ENCODE measurements at regions not wholly inside any gene's neighbourhood (a gene's known extent, or its start where the extent isn't known, plus 50 kb on each side); places are given as distances from the start of the nearest gene placed in this dataset.
A peak's percentile ranks its signal among the peaks of the same experiment; 100 is the strongest.

DNA sequence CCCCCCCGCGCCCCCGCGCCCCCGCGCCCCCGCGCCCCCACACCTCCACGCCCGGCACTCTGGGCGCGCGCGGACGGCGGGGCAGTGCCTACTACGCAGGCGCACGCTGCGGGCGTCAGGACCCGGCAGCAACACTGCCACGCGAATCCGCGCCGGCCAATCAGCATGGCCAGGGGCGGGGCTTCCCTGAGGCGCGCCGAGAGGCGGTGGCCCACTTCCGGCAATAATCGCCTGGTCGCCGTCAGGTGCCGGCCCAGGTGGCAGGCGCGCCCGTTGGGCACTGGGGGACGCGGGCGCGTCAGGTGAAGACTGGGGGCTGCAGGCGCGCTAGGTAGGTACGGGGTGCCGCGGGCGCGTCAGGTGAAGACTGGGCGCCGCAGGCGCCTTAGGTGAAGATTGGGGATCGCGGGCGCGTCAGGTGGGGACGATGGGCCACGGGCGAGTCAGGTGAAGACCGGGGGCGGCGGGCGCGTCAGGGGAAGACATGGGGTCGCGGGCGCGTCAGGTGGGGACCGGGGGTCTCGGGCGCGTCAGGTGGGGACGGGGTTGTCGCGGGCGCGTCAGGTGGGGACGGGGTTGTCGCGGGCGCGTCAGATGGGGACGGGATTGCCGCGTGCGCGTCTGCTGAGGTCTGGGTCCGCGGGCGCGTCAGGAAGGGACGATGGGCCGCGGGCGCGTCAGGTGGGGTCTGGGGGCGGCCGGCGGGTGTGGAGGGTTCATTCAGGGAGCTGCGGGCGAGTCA lies 219.1 kb downstream of the RTP5 start (continued):
- TF ChIP-seq, protein P1, sequence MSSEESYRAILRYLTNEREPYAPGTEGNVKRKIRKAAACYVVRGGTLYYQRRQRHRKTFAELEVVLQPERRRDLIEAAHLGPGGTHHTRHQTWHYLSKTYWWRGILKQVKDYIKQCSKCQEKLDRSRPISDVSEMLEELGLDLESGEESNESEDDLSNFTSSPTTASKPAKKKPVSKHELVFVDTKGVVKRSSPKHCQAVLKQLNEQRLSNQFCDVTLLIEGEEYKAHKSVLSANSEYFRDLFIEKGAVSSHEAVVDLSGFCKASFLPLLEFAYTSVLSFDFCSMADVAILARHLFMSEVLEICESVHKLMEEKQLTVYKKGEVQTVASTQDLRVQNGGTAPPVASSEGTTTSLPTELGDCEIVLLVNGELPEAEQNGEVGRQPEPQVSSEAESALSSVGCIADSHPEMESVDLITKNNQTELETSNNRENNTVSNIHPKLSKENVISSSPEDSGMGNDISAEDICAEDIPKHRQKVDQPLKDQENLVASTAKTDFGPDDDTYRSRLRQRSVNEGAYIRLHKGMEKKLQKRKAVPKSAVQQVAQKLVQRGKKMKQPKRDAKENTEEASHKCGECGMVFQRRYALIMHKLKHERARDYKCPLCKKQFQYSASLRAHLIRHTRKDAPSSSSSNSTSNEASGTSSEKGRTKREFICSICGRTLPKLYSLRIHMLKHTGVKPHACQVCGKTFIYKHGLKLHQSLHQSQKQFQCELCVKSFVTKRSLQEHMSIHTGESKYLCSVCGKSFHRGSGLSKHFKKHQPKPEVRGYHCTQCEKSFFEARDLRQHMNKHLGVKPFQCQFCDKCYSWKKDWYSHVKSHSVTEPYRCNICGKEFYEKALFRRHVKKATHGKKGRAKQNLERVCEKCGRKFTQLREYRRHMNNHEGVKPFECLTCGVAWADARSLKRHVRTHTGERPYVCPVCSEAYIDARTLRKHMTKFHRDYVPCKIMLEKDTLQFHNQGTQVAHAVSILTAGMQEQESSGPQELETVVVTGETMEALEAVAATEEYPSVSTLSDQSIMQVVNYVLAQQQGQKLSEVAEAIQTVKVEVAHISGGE (CRISPR knock-in tag; IDR thresholded peaks at IDR 0.05) = no peak
- TF ChIP-seq CBFB (IDR thresholded peaks at IDR 0.05; ENCODE audit: low read depth) (no peak), NFYA (IDR thresholded peaks at IDR 0.05; ENCODE audit: borderline replicate concordance, low read depth, low read length) (no peak), KDM1A (IDR thresholded peaks at IDR 0.05; ENCODE audit: borderline replicate concordance) (no peak), POU2F2 (IDR thresholded peaks at IDR 0.05; ENCODE audit: borderline replicate concordance, low read depth, low read length) (0 out of 3 replicates have a peak, but pooled peaks have one; percentile 22), TAF1 (IDR thresholded peaks at IDR 0.05; ENCODE audit: borderline replicate concordance, low read depth, low read length) (peak; percentile 43; the same call in 1 of the 2 replicates), HDGF (IDR thresholded peaks at IDR 0.05) (no peak), KLF5 (IDR thresholded peaks at IDR 0.05; ENCODE audit: partially characterized antibody) (no peak), SUPT20H (IDR thresholded peaks at IDR 0.05; ENCODE audit: borderline replicate concordance, control insufficient read depth, low read depth, low read length) (no peak), CREB1 (IDR thresholded peaks at IDR 0.05; ENCODE audit: low read depth) (peak; percentile 75), CBX5 (IDR thresholded peaks at IDR 0.05; ENCODE audit: low read depth) (no peak), MYC (IDR thresholded peaks at IDR 0.05; ENCODE audit: insufficient read depth, insufficient read length, insufficient replicate concordance, low read length, severe bottlenecking) (no peak), FOS (IDR thresholded peaks at IDR 0.05; ENCODE audit: borderline replicate concordance, extremely low read depth, insufficient read length) (no peak), KAT2A (conservative IDR thresholded peaks at IDR 0.05; ENCODE audit: control insufficient read depth, low read depth, low read length) (no peak), MEF2A (IDR thresholded peaks at IDR 0.05; ENCODE audit: insufficient read depth, low read depth, low read length) (no peak), ZNF24 (IDR thresholded peaks at IDR 0.05) (no peak)
- TF ChIP-seq, protein P2, sequence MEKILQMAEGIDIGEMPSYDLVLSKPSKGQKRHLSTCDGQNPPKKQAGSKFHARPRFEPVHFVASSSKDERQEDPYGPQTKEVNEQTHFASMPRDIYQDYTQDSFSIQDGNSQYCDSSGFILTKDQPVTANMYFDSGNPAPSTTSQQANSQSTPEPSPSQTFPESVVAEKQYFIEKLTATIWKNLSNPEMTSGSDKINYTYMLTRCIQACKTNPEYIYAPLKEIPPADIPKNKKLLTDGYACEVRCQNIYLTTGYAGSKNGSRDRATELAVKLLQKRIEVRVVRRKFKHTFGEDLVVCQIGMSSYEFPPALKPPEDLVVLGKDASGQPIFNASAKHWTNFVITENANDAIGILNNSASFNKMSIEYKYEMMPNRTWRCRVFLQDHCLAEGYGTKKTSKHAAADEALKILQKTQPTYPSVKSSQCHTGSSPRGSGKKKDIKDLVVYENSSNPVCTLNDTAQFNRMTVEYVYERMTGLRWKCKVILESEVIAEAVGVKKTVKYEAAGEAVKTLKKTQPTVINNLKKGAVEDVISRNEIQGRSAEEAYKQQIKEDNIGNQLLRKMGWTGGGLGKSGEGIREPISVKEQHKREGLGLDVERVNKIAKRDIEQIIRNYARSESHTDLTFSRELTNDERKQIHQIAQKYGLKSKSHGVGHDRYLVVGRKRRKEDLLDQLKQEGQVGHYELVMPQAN (conservative IDR thresholded peaks at IDR 0.05) = peak; percentile 95
- TF ChIP-seq, protein P3, sequence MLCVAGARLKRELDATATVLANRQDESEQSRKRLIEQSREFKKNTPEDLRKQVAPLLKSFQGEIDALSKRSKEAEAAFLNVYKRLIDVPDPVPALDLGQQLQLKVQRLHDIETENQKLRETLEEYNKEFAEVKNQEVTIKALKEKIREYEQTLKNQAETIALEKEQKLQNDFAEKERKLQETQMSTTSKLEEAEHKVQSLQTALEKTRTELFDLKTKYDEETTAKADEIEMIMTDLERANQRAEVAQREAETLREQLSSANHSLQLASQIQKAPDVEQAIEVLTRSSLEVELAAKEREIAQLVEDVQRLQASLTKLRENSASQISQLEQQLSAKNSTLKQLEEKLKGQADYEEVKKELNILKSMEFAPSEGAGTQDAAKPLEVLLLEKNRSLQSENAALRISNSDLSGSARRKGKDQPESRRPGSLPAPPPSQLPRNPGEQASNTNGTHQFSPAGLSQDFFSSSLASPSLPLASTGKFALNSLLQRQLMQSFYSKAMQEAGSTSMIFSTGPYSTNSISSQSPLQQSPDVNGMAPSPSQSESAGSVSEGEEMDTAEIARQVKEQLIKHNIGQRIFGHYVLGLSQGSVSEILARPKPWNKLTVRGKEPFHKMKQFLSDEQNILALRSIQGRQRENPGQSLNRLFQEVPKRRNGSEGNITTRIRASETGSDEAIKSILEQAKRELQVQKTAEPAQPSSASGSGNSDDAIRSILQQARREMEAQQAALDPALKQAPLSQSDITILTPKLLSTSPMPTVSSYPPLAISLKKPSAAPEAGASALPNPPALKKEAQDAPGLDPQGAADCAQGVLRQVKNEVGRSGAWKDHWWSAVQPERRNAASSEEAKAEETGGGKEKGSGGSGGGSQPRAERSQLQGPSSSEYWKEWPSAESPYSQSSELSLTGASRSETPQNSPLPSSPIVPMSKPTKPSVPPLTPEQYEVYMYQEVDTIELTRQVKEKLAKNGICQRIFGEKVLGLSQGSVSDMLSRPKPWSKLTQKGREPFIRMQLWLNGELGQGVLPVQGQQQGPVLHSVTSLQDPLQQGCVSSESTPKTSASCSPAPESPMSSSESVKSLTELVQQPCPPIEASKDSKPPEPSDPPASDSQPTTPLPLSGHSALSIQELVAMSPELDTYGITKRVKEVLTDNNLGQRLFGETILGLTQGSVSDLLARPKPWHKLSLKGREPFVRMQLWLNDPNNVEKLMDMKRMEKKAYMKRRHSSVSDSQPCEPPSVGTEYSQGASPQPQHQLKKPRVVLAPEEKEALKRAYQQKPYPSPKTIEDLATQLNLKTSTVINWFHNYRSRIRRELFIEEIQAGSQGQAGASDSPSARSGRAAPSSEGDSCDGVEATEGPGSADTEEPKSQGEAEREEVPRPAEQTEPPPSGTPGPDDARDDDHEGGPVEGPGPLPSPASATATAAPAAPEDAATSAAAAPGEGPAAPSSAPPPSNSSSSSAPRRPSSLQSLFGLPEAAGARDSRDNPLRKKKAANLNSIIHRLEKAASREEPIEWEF (IDR thresholded peaks at IDR 0.05; ENCODE audit: insufficient replicate concordance, low read depth, low read length) = no peak
